ENCODE measurements at regions not wholly inside any gene's neighbourhood (a gene's known extent, or its start where the extent isn't known, plus 50 kb on each side); places are given as distances from the start of the nearest gene placed in this dataset.

- peak in 1 of 8 experiments; percentile 34 for ATAC-seq (replicated peaks in 6 of 8)
- in situ Hi-C loops (cut with MboI; ENCODE audit: low pct_unique_long_range_greater_than_20kb in 2 of 9, low sequenced_read_pairs in 9 of 9, unreplicated experiment in 9 of 9), result no loop called here
- Histone ChIP-seq H3K4me3 (no peak overlapping the region), H3K4me1 (replicated peaks in 1 of 2) (no peaks in the 10 kb centered on the region), H3K27ac (no peak overlapping the region)
- WGBS, 10 experiments, result 0 to 100% (median 67%) methylated on average over 1 to 2 of the region's 2 CpGs; no CpG with 5 or more reads in 1 of the 10 experiments
Observed at GRCh38 chr14:22010545-22011252, 337.1 kb upstream of the OR4E1 start.

- ATAC-seq (replicated peaks in 6 of 8), result peak in 2 of 8 experiments; percentile 33 to 35
- Histone ChIP-seq H3K4me1 (replicated peaks in 1 of 2) (no peaks in the 10 kb centered on the region), H3K4me3 (no peak overlapping the region), H3K27ac (no peak overlapping the region)
- in situ Hi-C loops (cut with MboI; ENCODE audit: low pct_unique_long_range_greater_than_20kb in 2 of 9, low sequenced_read_pairs in 9 of 9, unreplicated experiment in 9 of 9), result no loop called here
- 0 to 80% (median 45%) methylated on average over 1 of the region's 1 CpG; no CpG with 5 or more reads in 2 of the 10 experiments for WGBS, 10 experiments
Observed at GRCh38 chr14:22008766-22009165, 335.1 kb upstream of the OR4E1 start.

- H3K4me1 ChIP-seq (replicated peaks in 1 of 2), result no peaks in the 10 kb centered on the region
- WGBS, 10 experiments, result 37 to 100% (median 86%) methylated on average over 1 to 6 of the region's 6 CpGs; no CpG with 5 or more reads in 2 of the 10 experiments
- H3K27ac ChIP-seq, result no peak overlapping the region
- in situ Hi-C loops (cut with MboI; ENCODE audit: low pct_unique_long_range_greater_than_20kb in 2 of 9, low sequenced_read_pairs in 9 of 9, unreplicated experiment in 9 of 9), result no loop called here
- no peak overlapping the region for H3K4me3 ChIP-seq
- no peak for ATAC-seq (replicated peaks in 6 of 8)
Observed at GRCh38 chr14:22007784-22008412, 334.3 kb upstream of the OR4E1 start.

GRCh38 chr14:22007363-22007762 is 333.7 kb upstream of the OR4E1 start:
- no peaks in the 10 kb centered on the region for H3K4me1 ChIP-seq (replicated peaks in 1 of 2)
- in situ Hi-C loops (cut with MboI; ENCODE audit: low pct_unique_long_range_greater_than_20kb in 2 of 9, low sequenced_read_pairs in 9 of 9, unreplicated experiment in 9 of 9), result no loop called here
- H3K27ac ChIP-seq, result no peak overlapping the region
- no peak overlapping the region for H3K4me3 ChIP-seq
- 0 to 100% (median 88%) methylated on average over 1 to 3 of the region's 3 CpGs; no CpG with 5 or more reads in 2 of the 10 experiments for WGBS, 10 experiments
- no peak for ATAC-seq (replicated peaks in 6 of 8)

- 0 to 98% (median 80%) methylated on average over 1 to 8 of the region's 9 CpGs; no CpG with 5 or more reads in 3 of the 10 experiments for WGBS, 10 experiments
- H3K4me1 ChIP-seq (replicated peaks in 1 of 2), result no peaks in the 10 kb centered on the region
- in situ Hi-C loops (cut with MboI; ENCODE audit: low pct_unique_long_range_greater_than_20kb in 2 of 9, low sequenced_read_pairs in 9 of 9, unreplicated experiment in 9 of 9), result no loop called here
- H3K4me3 ChIP-seq, result no peak overlapping the region
- no peak overlapping the region for H3K27ac ChIP-seq
- ATAC-seq (replicated peaks in 6 of 8), result no peak
Observed at GRCh38 chr14:22003461-22003860, 329.8 kb upstream of the OR4E1 start.

GRCh38 chr14:22002860-22003284 is 329.3 kb upstream of the OR4E1 start:
- H3K4me1 ChIP-seq (replicated peaks in 1 of 2), result no peaks in the 10 kb centered on the region
- 17 to 80% (median 59%) methylated on average over 1 to 10 of the region's 10 CpGs; no CpG with 5 or more reads in 1 of the 10 experiments for WGBS, 10 experiments
- no peak overlapping the region for H3K4me3 ChIP-seq
- peak in 4 of 8 experiments; percentile 39 to 88 (median 84) for ATAC-seq (replicated peaks in 6 of 8)
- no peak overlapping the region for H3K27ac ChIP-seq
- in situ Hi-C loops (cut with MboI; ENCODE audit: low pct_unique_long_range_greater_than_20kb in 2 of 9, low sequenced_read_pairs in 9 of 9, unreplicated experiment in 9 of 9), result no loop called here

GRCh38 chr14:21999402-21999801 is 325.8 kb upstream of the OR4E1 start:
- in situ Hi-C loops (cut with MboI; ENCODE audit: low pct_unique_long_range_greater_than_20kb in 2 of 9, low sequenced_read_pairs in 9 of 9, unreplicated experiment in 9 of 9), result no loop called here
- WGBS, 10 experiments, result 0 to 83% (median 39%) methylated on average over 1 to 2 of the region's 2 CpGs; no CpG with 5 or more reads in 3 of the 10 experiments
- Histone ChIP-seq H3K4me1 (replicated peaks in 1 of 2) (no peaks in the 10 kb centered on the region), H3K27ac (no peak overlapping the region), H3K4me3 (no peak overlapping the region)
- ATAC-seq (replicated peaks in 6 of 8), result peak in 2 of 8 experiments; percentile 65 to 75

GRCh38 chr14:21997300-21997699 is 323.7 kb upstream of the OR4E1 start:
- ATAC-seq (replicated peaks in 6 of 8), result peak in 7 of 8 experiments; percentile 40 to 100 (median 97)
- 0 to 100% (median 47%) methylated on average over 1 to 3 of the region's 3 CpGs; no CpG with 5 or more reads in 2 of the 10 experiments for WGBS, 10 experiments
- no peaks in the 10 kb centered on the region for H3K4me1 ChIP-seq (replicated peaks in 1 of 2)
- no peak overlapping the region for H3K27ac ChIP-seq
- in situ Hi-C loops (cut with MboI; ENCODE audit: low pct_unique_long_range_greater_than_20kb in 2 of 9, low sequenced_read_pairs in 9 of 9, unreplicated experiment in 9 of 9), result no loop called here
- H3K4me3 ChIP-seq, result no peak overlapping the region

- H3K4me1 ChIP-seq (replicated peaks in 1 of 2), result no peaks in the 10 kb centered on the region
- no peak for ATAC-seq (replicated peaks in 6 of 8)
- H3K27ac ChIP-seq, result no peak overlapping the region
- no peak overlapping the region for H3K4me3 ChIP-seq
- in situ Hi-C loops (cut with MboI; ENCODE audit: low pct_unique_long_range_greater_than_20kb in 2 of 9, low sequenced_read_pairs in 9 of 9, unreplicated experiment in 9 of 9), result no loop called here
Observed at GRCh38 chr14:21995332-21995731, 321.7 kb upstream of the OR4E1 start.

GRCh38 chr14:21993837-21994236 is 320.2 kb upstream of the OR4E1 start:
- in situ Hi-C loops (cut with MboI; ENCODE audit: low pct_unique_long_range_greater_than_20kb in 2 of 9, low sequenced_read_pairs in 9 of 9, unreplicated experiment in 9 of 9), result no loop called here
- Histone ChIP-seq H3K4me1 (replicated peaks in 1 of 2) (no peaks in the 10 kb centered on the region), H3K27ac (no peak overlapping the region), H3K4me3 (no peak overlapping the region)
- no peak for ATAC-seq (replicated peaks in 6 of 8)

GRCh38 chr14:21993070-21993469 is 319.5 kb upstream of the OR4E1 start:
- H3K4me3 ChIP-seq, result no peak overlapping the region
- H3K4me1 ChIP-seq (replicated peaks in 1 of 2), result no peaks in the 10 kb centered on the region
- in situ Hi-C loops (cut with MboI; ENCODE audit: low pct_unique_long_range_greater_than_20kb in 2 of 9, low sequenced_read_pairs in 9 of 9, unreplicated experiment in 9 of 9), result no loop called here
- WGBS, 10 experiments, result 6 to 100% (median 64%) methylated on average over 2 to 5 of the region's 5 CpGs; no CpG with 5 or more reads in 2 of the 10 experiments
- H3K27ac ChIP-seq, result no peak overlapping the region
- peak in 2 of 8 experiments; percentile 20 to 41 for ATAC-seq (replicated peaks in 6 of 8)

- ATAC-seq (replicated peaks in 6 of 8), result no peak
- H3K4me1 ChIP-seq (replicated peaks in 1 of 2), result no peaks in the 10 kb centered on the region
- in situ Hi-C loops (cut with MboI; ENCODE audit: low pct_unique_long_range_greater_than_20kb in 2 of 9, low sequenced_read_pairs in 9 of 9, unreplicated experiment in 9 of 9), result no loop called here
- WGBS, 10 experiments, result 0 to 100% (median 44%) methylated on average over 1 to 2 of the region's 2 CpGs
- no peak overlapping the region for H3K27ac ChIP-seq
- H3K4me3 ChIP-seq, result no peak overlapping the region
Observed at GRCh38 chr14:21991130-21991529, 317.5 kb upstream of the OR4E1 start.

GRCh38 chr14:21990116-21990515 is 316.5 kb upstream of the OR4E1 start:
- WGBS, 10 experiments, result 0 to 66% (median 38%) methylated on average over 1 to 2 of the region's 2 CpGs; no CpG with 5 or more reads in 2 of the 10 experiments
- ATAC-seq (replicated peaks in 6 of 8), result peak in 2 of 8 experiments; percentile 33 to 48
- H3K4me3 ChIP-seq, result no peak overlapping the region
- no peaks in the 10 kb centered on the region for H3K4me1 ChIP-seq (replicated peaks in 1 of 2)
- no peak overlapping the region for H3K27ac ChIP-seq
- in situ Hi-C loops (cut with MboI; ENCODE audit: low pct_unique_long_range_greater_than_20kb in 2 of 9, low sequenced_read_pairs in 9 of 9, unreplicated experiment in 9 of 9), result no loop called here
